ENCODE measurements at regions not wholly inside any gene's neighbourhood (a gene's known extent, or its start where the extent isn't known, plus 50 kb on each side); places are given as distances from the start of the nearest gene placed in this dataset.

GRCh38 chr21:15993951-15994350 is 264.2 kb downstream of the USP25 start:
- TF ChIP-seq CTCF (IDR thresholded peaks at IDR 0.05) (no peak), POLR2A (IDR thresholded peaks at IDR 0.05) (no peak)

All from heart left ventricle (tissue), 13 donors.